B cell (primary cell): ENCODE measurements at regions not wholly inside any gene's neighbourhood (a gene's known extent, or its start where the extent isn't known, plus 50 kb on each side); places are given as distances from the start of the nearest gene placed in this dataset.

Experiments used
- ATAC-seq: fragments of 200-7000 bp; cut with Tn5 transposase; one replicate; pipeline ENCODE4 v1.10.0; 2021; ENCODE audit warnings: low read depth, mild to moderate bottlenecking, moderate number of reproducible peaks, moderate library complexity
- CTCF ChIA-PET: fragments of 350-600 bp; sonication (Branson Sonifier 250); formaldehyde crosslinking; loops from one replicate; lab custom pipeline; 2021; ENCODE audit warnings: antibody characterized with exemption, inconsistent platforms; lab: Charles Lee
- POLR2A ChIA-PET: fragments of 350-600 bp; sonication (Branson Sonifier 250); formaldehyde crosslinking; loops from one replicate; lab custom pipeline; 2021; ENCODE audit warnings: antibody characterized with exemption; lab: Charles Lee
- DNase-seq: peaks from one replicate; pipeline ENCODE4 v3.0.0; 2013
- H2AFZ ChIP-seq: 2 replicates; pipeline ENCODE4 v1.6.1; 2012; ENCODE audit warnings: mild to moderate bottlenecking, low read depth, low read length; ENCODE audit not compliant: insufficient read depth, poor library complexity, severe bottlenecking
- H3K27ac ChIP-seq, 2 donors: 1 replicate in 1 of 2; 2 replicates in 1 of 2; pipeline ENCODE4 v1.5.1; 2012 to 2013; ENCODE audit warnings: low read length in 2 of 2, mild to moderate bottlenecking in 2 of 2, moderate library complexity in 1 of 2
- H3K27me3 ChIP-seq, 4 experiments: fragments of 200-600 bp in 1 of 4; sonication (generic) in 1 of 4; replicated peaks in 1 of 4; 1 replicate in 2 of 4; 2 replicates in 2 of 4; pipeline versions ENCODE4 v1.6.1 to v1.7.0; 2013 to 2016; ENCODE audit warnings: low read length in 3 of 4, mild to moderate bottlenecking in 2 of 4, mixed read lengths in 1 of 4, moderate library complexity in 1 of 4; ENCODE audit not compliant: insufficient read depth in 4 of 4, control insufficient read depth in 3 of 4; ENCODE audit errors: control extremely low read depth in 1 of 4
- H3K36me3 ChIP-seq, 2 experiments: replicated peaks in 1 of 2; 1 replicate in 1 of 2; 2 replicates in 1 of 2; pipeline versions ENCODE4 v1.6.1 to v1.7.1; 2013; ENCODE audit warnings: low read length in 1 of 2; ENCODE audit not compliant: insufficient read depth in 2 of 2, control insufficient read depth in 1 of 2; ENCODE audit errors: control extremely low read depth in 1 of 2, extremely low read depth in 1 of 2
- H3K4me1 ChIP-seq, 2 donors: fragments of 200-600 bp in 1 of 2; sonication (generic) in 1 of 2; 1 replicate in 1 of 2; 2 replicates in 1 of 2; pipeline versions ENCODE4 v1.5.1 to v1.6.1; 2013 to 2017; ENCODE audit warnings: low read length in 2 of 2; ENCODE audit not compliant: control insufficient read depth in 2 of 2, insufficient read depth in 2 of 2
- H3K4me2 ChIP-seq: replicated peaks from 2 replicates; pipeline ENCODE3; 2012; ENCODE audit warnings: mild to moderate bottlenecking, low read depth, low read length; ENCODE audit not compliant: poor library complexity, severe bottlenecking
- H3K4me3 ChIP-seq, 5 experiments: fragments of 200-600 bp in 1 of 5; sonication (generic) in 1 of 5; 1 replicate in 3 of 5; 2 replicates in 2 of 5; pipeline versions ENCODE4 v1.5.1 to v1.7.0; 2011 to 2016; ENCODE audit warnings: low read length in 4 of 5, mild to moderate bottlenecking in 4 of 5, low read depth in 2 of 5, control low read depth in 1 of 5, moderate library complexity in 1 of 5; ENCODE audit not compliant: insufficient read depth in 1 of 5; ENCODE audit errors: control extremely low read depth in 1 of 5, extremely low read depth in 1 of 5
- H3K79me2 ChIP-seq: fragments of 200-600 bp; sonication (generic); one replicate; pipeline ENCODE4 v1.6.0; 2016; ENCODE audit warnings: low read length; ENCODE audit not compliant: control insufficient read depth, insufficient read depth
- H3K9ac ChIP-seq: fragments of 200-600 bp; sonication (generic); 2 replicates; pipeline ENCODE4 v1.6.1; 2017; ENCODE audit warnings: mild to moderate bottlenecking, low read length, moderate library complexity
- H3K9me3 ChIP-seq, 3 donors: one replicate each; pipeline versions ENCODE4 v1.6.1 to v1.7.1; 2013; ENCODE audit warnings: low read length in 2 of 3; ENCODE audit not compliant: control insufficient read depth in 2 of 3, insufficient read depth in 1 of 3; ENCODE audit errors: control extremely low read depth in 1 of 3
- H4K20me1 ChIP-seq: 2 replicates; pipeline ENCODE4 v1.6.0; 2012; ENCODE audit warnings: mild to moderate bottlenecking, low read length; ENCODE audit not compliant: insufficient read depth, control insufficient read depth, poor library complexity, severe bottlenecking
- H3K27ac Mint-ChIP-seq: one replicate; pipeline ENCODE4 v1.8.0; 2021; ENCODE audit warnings: mixed read lengths
- H3K27me3 Mint-ChIP-seq: one replicate; pipeline ENCODE4 v1.8.0; 2021; ENCODE audit warnings: mixed read lengths
- H3K4me1 Mint-ChIP-seq: one replicate; pipeline ENCODE4 v1.8.0; 2021; ENCODE audit warnings: mixed read lengths
- H3K4me3 Mint-ChIP-seq: one replicate; pipeline ENCODE4 v1.8.0; 2021; ENCODE audit warnings: mixed read lengths
- H3K9me3 Mint-ChIP-seq: one replicate; pipeline ENCODE4 v1.8.0; 2022; ENCODE audit warnings: mixed read lengths; ENCODE audit not compliant: insufficient read depth
- CTCF ChIP-seq: fragments of 200-600 bp; IDR thresholded peaks from one replicate; pipeline ENCODE4 v1.8.0; 2022; ENCODE audit warnings: antibody characterized with exemption, mild to moderate bottlenecking
- EZH2 ChIP-seq: IDR thresholded peaks from 2 replicates; pipeline ENCODE4 v1.6.1; 2012; ENCODE audit warnings: borderline replicate concordance, low read depth, mild to moderate bottlenecking, moderate library complexity, low read length; ENCODE audit not compliant: insufficient read depth, poor library complexity, severe bottlenecking
- WGBS: methylation state at CpG from one replicate; pipeline ENCODE4 v1.1.5; 2013; ENCODE audit warnings: missing lambda C conversion rate; ENCODE audit not compliant: insufficient coverage; 5-methylcytosine and 5-hydroxymethylcytosine counted together
- intact Hi-C: fragments of 100-400 bp; cut with micrococcal nuclease; formaldehyde crosslinking; loops from one replicate; pipeline ENCODE4 v1.10.0; 2022

GRCh38 chr3:115381931-115382330 lies 234.8 kb upstream of the ZBTB20 start:
- H4K20me1 ChIP-seq = no peaks in the 10 kb centered on the region
- no peaks in the 10 kb centered on the region for H3K9me3 Mint-ChIP-seq
- H3K36me3 ChIP-seq = no peaks in the 10 kb centered on the region
- H3K27me3 ChIP-seq = no peaks in the 10 kb centered on the region
- no peak overlapping the region for H3K9ac ChIP-seq
- no peak overlapping the region for H3K27ac Mint-ChIP-seq
- H3K4me2 ChIP-seq = no peak overlapping the region
- CTCF ChIA-PET = no interaction called here
- TF ChIP-seq CTCF = no peak
- no peak for TF ChIP-seq EZH2
- H3K27me3 Mint-ChIP-seq = no peaks in the 10 kb centered on the region
- H3K4me3 ChIP-seq = no peak overlapping the region
- H3K9me3 ChIP-seq = no peaks in the 10 kb centered on the region
- H3K4me1 Mint-ChIP-seq = no peaks in the 10 kb centered on the region
- H3K4me3 Mint-ChIP-seq = no peak overlapping the region
- 100% methylated on average over 1 of the region's 1 CpG for WGBS
- no peak overlapping the region for H3K27ac ChIP-seq
- DNase-seq (no peak), ATAC-seq (no peak)
- no peak overlapping the region for H2AFZ ChIP-seq
- POLR2A ChIA-PET = no interaction called here
- no peaks in the 10 kb centered on the region for H3K4me1 ChIP-seq
- intact Hi-C loops = no loop called here
- no peaks in the 10 kb centered on the region for H3K79me2 ChIP-seq

GRCh38 chr3:115384381-115384780 lies 237.3 kb upstream of the ZBTB20 start:
- H3K27ac Mint-ChIP-seq = no peak overlapping the region

More at GRCh38 chr3:115384381-115384780, 237.3 kb upstream of the ZBTB20 start:
- intact Hi-C loops = no loop called here
- H3K9me3 ChIP-seq = no peaks in the 10 kb centered on the region
- TF ChIP-seq EZH2 (no peak), CTCF (no peak)
- ChIA-PET CTCF (no interaction called here), POLR2A (no interaction called here)
- no peak overlapping the region for H3K4me2 ChIP-seq
- H3K4me3 ChIP-seq = no peak overlapping the region
- no peaks in the 10 kb centered on the region for H3K27me3 ChIP-seq
- no peak overlapping the region for H3K27ac ChIP-seq
- H3K9ac ChIP-seq = no peak overlapping the region
- H3K4me3 Mint-ChIP-seq = no peak overlapping the region
- no CpG with 5 or more reads among the region's 1 CpG for WGBS
- H3K27me3 Mint-ChIP-seq = no peaks in the 10 kb centered on the region
- no peaks in the 10 kb centered on the region for H3K4me1 ChIP-seq
- no peaks in the 10 kb centered on the region for H3K79me2 ChIP-seq
- H3K4me1 Mint-ChIP-seq = no peaks in the 10 kb centered on the region
- DNase-seq (no peak), ATAC-seq (no peak)
- H3K36me3 ChIP-seq = no peaks in the 10 kb centered on the region
- no peaks in the 10 kb centered on the region for H4K20me1 ChIP-seq
- H3K9me3 Mint-ChIP-seq = no peaks in the 10 kb centered on the region
- H2AFZ ChIP-seq = no peak overlapping the region
